ENCODE measurements at regions not wholly inside any gene's neighbourhood (a gene's known extent, or its start where the extent isn't known, plus 50 kb on each side); places are given as distances from the start of the nearest gene placed in this dataset.

DNA sequence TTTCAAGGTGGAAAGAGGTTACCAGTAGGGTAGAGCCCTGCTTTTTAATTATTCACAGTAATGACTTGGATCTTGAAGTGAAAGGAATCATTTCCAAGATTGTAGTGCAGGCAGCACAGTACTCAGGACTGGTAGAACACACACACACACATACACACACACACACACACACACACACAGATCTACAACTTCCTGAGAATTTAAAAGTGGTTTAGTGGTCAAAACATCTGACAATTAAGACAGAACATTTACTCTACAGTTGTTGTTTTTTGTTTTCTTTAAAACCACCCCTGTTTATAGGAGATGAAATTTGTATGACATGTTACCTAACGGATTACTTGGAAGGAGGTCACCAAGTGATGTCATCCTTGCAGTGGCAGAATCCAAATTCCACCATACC lies 146.7 kb upstream of the VRK2 start:
- no peak for DNase-seq (ENCODE audit: low read depth in 1 of 2, low spot score in 1 of 2)

DNA sequence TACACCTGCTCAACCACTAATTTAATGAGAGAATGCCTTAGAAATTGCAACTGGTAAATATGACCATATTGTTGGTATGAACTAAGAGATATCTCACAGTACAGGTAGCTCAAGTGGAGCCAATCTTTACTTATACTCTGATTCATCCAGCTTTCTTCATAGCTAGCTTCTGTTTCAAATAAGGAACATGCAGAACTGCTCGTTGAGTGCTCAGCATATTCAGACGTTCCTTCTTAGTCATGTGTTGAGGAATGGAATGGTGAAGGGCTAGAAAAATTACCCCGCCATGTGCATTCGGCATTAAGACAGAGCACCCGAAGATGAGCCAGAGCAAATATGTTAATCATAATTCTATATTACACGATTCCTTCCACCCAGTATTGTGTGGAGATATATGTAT lies 144.0 kb upstream of the VRK2 start:
- DNase-seq (ENCODE audit: low read depth in 1 of 2, low spot score in 1 of 2): no peak

DNA sequence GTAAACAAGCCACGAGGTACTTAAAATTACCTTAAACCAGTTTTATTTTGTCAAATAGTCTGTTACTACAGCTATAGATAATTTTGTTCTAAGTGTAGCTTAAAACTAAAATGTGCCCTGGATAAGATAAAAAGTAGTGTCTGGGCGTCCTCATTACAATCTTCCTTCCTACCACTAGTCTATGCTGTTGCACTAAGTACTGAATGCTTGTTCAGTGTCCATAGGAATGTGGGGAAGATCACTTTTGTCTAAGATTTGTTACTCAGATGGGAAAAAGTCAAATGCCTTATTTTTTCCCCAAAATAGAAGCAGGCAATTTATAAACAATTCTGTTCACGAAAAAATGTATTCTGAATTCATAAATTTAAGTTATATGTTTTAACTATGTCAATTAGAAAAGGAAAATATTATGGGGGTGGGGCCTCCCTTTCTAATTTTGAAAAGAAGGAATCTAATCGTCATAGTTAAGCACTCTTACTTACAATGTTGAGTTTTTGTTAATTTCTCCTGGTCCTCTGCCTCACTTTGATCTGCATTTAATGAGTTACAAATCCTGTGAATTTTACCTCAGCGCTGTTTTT lies 140.4 kb upstream of the VRK2 start:
- DNase-seq (ENCODE audit: low read depth in 1 of 2, low spot score in 1 of 2): no peak

DNA sequence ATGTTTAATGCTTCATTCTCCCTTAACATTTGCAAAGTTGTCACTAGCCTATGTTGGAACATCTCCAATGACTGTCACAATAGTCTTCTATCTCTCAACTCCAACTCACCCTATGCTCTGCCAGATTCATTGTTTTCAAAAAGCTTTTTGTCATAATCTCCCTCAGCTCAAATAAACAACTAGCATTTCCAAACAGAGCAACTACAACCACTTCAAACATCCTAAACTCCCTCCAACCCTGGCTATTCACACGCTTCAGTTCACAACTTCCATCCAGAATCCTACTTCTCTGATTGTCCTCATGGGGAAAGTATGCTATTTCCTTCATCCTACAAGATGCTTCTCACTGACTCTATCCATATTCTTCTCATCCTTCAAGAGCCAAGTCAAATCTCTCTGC lies 139.2 kb upstream of the VRK2 start:
- DNase-seq (ENCODE audit: low read depth in 1 of 2, low spot score in 1 of 2): no peak

DNA sequence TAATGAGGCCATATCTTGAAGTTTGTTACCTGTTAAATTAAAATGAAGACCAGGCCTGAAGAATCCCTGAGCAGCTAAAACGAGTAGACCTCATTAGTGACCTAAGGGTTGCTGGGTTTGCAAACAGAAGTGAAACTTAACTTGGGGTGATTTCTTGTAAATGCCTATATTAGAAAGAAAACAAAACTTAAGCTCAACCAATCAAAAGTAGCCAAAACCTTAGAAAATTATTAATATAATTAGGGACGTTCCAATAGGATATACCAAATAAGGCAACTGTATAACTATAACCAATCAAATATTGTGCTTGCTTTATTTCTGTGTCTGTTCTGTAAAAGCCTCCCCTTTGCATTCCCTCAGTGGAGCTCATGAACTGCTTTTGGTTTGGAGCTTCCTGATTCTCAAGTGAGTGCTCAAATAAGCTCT lies 137.9 kb upstream of the VRK2 start:
- DNase-seq (ENCODE audit: low read depth in 1 of 2, low spot score in 1 of 2): no peak

DNA sequence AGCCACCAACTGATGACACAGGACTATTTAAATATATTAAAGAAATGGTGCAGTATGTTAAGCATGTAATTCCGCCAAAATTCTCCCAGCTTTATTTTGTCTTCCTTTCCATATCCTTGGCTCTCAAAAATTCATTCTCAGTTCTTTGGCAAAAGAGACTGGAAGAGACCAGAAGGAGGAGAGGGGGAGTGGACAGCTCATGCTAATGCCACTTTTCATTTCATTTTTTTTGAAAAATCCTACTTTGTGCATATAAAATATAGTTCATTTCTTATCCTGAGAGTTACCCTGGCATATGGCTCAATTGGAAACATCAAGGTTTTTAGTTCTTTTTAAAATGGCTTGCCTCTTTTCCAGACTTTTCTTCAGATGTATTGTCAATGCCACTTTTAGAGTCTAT lies 128.5 kb upstream of the VRK2 start:
- DNase-seq (ENCODE audit: low read depth in 1 of 2, low spot score in 1 of 2): no peak

DNA sequence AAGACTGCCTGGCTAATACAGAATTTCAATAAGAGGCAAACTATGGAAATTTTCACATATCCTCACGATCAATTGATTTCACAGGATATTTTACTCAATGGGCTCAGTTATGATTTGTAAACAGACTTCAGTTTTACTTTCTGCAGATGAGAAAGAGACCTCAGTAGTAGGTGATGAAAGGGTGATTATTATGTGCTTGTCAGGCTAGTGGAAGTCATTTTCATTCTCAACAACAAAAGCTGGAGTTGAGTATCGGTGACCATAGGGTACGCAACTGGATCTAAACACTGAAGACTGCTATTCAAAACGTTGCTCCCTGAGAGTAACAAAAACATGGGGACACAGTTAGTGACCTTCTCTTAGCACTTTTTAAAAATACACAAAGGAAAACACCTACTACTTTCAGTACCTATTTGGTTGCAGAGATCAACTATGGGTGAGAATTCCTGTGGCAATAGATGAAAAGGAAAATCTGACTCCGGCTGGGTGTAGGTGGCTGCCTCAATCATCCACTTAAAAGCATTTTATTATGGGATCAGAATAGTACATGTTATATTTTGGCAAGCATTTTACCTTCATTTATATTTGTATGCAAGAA lies 126.2 kb upstream of the VRK2 start:
- no peak for DNase-seq (ENCODE audit: low read depth in 1 of 2, low spot score in 1 of 2)

DNA sequence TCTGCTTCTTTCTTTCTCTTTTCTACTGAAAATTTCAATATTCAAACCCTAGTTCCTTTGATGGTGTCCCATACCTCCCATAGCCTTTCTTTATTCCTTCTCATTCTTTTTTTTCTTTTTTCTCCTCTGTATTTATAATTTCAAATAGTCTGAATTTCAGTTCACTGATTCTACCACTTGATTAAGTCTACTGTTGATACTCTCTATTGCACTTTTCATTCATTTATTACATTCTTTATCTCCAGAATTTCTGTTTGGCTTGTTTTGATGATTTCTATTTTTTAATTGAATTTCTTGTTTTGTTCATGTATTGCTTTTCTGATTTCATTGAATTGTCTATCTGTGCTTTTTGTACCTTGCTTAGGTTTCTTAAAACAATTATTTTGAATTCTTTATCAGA lies 111.9 kb upstream of the VRK2 start:
- no peak for DNase-seq (ENCODE audit: low read depth in 1 of 2, low spot score in 1 of 2)

DNA sequence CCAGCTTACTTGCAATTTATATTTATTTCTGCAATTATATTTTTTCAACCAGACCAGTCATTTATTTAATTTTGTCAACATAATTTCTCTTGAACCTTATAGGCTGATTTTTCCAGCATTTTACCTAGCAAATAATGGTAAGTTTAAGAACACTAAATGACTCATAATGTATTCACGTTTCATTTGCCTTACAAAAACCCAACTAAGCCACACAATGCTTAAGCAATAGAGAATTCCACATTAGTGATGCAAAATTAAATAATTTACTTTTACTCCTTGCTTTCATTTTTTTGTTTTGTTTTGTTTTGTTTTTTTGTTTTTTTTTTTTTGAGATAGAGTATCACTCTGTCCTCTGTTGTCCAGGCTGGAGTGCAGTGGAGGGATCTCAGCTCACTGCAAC lies 110.4 kb upstream of the VRK2 start:
- DNase-seq (ENCODE audit: low read depth in 1 of 2, low spot score in 1 of 2): no peak

DNA sequence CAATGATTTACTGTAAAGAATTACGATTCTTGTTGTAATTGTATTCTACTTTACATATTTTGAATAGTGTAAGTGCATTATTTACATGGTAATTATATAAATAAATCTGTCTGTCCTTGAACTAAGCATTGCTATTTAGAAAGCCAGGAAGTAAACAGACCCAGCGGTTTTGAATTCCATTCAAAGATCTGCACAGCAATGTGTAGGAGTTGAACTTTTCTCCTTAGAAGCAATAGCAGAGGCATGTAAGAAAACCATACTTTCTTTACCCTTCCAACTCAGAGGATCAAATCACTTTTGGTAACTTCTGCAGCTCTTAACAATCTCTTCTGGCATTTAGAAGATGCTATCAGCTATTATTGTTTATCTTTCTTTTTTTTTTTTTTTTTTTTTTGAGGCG lies 109.2 kb upstream of the VRK2 start:
- no peak for DNase-seq (ENCODE audit: low read depth in 1 of 2, low spot score in 1 of 2)

DNA sequence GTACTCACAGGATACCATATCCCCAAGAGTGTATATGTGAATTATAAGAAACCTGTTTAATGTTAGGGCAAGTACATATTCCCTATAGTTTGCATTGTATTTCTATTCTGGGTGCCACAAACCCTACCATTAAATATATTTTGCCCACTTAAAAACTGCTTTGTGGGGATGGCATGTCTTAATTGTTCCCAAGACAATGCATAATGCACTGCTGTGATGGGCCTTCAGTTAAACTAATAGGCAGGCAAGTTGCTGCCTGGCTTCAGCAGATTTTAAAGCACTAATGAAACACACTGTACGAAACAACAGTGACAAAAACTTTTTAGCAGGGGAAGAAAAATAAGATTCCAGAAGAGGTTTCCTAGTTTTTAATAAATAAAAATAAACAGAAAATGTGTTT lies 104.8 kb upstream of the VRK2 start:
- no peak for DNase-seq (ENCODE audit: low read depth in 1 of 2, low spot score in 1 of 2)

DNA sequence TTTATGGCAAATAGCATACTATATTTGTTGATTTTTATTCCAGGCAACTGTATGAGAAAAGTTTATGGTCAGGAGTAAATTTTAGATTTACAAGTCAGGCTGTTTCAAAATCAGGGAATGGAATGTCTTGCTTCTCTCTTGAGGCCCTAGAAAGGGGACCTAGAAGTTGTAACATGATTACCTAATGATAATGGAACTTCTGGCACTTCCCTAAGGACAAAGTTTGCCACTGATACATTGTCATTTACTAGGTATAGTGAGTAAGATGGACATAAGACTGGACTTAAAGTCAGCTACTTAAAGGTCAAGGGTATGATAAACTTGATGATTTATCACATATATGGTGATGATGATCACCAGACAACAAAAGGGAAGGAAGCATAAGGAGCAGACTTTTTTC lies 103.3 kb upstream of the VRK2 start:
- no peak for DNase-seq (ENCODE audit: low read depth in 1 of 2, low spot score in 1 of 2)

DNA sequence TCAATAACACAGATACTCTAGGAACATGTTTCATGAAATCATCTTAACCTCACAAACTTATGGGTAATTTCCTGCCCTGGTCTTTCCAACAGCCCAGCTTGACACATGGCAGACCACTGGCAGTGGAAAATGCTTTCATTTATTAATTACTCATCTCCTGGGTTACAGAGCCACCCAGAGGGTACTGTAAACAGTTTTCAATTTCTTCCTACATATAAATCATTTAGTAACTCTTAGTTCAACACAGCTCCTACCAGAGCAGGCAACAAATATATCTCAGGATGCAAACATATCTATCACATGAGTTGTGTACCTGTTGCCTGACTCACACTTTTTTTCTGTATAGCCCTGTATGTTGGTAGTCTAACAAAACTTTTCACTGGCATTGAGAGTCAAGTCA lies 99.2 kb upstream of the VRK2 start:
- no peak for DNase-seq (ENCODE audit: low read depth in 1 of 2, low spot score in 1 of 2)

DNA sequence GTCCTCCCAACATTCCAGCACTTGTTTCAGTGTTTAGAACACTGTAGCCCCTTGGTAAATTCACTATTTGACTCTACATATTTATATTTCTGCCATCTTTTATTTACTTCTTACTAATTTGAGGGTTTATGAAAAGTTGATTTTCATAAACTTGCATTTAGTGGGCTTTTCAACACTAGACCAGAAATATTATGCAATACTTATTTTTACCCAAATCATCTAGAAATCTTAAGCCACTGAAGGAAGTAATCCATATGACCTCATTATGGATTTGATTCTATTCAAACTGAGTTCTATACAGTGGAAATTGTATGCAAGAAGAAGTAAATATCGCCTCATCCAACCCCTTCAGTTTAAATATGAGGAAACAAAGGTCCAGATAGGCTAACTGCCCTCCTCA lies 92.6 kb upstream of the VRK2 start:
- DNase-seq (ENCODE audit: low read depth in 1 of 2, low spot score in 1 of 2): no peak

DNA sequence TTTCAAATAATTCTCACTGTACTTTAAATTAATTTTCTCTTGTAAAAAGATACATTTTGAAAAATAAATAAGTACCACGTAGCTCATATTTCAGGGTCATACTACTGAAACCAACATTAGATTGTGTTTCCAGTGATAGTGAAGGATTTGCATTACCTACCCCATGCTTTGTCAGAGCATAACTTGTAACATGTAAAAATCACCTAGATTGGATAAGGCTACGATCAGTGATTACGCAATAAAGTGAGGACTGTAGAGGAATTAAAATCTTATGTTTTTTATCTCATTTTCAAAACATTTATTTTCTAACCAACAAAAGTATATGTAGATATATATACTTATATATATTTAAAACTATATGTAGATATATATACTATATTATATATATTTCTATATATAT lies 89.4 kb upstream of the VRK2 start:
- DNase-seq (ENCODE audit: low read depth in 1 of 2, low spot score in 1 of 2): no peak

DNA sequence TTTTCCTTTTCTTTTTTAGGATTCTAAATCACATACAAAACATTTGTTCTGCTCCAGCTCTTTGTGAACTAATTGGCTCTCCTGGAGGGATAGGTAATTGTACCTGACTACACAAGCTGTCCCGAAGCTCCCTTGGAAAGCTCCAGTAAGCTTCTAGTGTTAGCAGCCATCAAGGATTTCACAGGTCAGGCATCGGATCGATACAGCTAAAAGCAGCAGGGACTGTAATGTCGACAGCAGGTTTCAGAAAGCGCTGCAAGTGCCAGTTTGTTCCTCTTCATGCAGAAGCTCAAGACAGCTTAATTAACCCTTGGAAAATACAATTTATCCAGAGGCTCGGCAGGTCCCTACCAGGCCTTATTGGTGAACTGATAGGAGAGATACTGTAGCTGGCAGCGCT lies 87.2 kb upstream of the VRK2 start:
- no peak for DNase-seq (ENCODE audit: low read depth in 1 of 2, low spot score in 1 of 2)

DNA sequence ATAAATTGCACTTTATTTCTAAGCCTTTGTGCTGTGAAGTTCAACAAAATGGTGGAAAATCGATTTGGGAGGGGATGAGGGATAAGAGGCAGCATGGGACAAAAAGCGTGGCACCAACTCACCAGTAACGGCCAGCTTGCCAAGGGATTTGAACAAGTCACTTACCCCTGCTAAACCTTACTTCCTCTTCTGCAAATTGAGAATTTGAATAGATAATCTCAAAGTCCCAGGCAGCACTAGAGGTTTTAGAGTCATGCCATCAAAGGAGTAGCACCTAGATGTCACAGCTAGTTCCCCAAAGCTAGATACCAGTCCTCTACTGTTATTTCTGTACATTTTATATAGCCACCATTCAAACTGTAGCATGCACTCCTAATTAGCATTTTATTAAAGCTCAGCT lies 83.7 kb upstream of the VRK2 start:
- DNase-seq (ENCODE audit: low read depth in 1 of 2, low spot score in 1 of 2): no peak

DNA sequence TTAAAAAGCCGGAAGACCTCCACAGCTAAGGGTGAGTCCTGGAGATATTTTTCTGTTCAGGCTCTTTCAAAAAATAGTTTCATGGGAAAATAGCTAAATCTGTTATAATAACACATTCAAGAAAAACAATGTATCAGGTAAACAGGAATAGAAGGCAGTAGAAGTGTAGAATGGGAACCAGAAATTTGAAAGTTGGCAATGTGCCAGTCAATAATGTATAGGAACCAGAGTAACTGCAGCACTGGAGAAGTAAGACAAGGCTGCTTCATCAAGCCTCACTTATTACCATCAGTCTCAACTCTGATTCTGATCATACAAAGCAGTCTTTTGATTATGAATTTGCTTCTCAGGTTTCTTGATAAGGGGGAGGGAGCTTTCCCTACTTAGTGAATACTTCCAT lies 81.4 kb upstream of the VRK2 start:
- DNase-seq (ENCODE audit: low read depth in 1 of 2, low spot score in 1 of 2): no peak

DNA sequence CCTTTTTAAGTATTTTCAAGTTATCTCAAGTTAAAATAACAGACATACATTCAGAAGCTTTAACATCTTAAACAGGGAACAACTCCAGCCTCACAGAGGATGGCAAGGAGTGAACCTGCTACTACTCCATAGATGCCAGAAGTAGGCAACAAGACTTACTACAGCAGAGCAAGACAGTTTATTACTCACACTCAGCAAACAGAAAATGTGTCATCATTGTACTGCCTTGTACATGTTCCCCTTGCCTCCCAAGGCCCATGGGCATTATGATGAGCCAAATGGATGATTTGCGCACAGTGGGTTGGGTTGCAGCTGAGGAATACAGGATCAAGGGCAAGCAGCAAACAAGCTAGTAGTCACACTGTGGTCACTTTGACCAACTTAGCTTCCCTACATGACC lies 80.6 kb upstream of the VRK2 start:
- DNase-seq (ENCODE audit: low read depth in 1 of 2, low spot score in 1 of 2): no peak

DNA sequence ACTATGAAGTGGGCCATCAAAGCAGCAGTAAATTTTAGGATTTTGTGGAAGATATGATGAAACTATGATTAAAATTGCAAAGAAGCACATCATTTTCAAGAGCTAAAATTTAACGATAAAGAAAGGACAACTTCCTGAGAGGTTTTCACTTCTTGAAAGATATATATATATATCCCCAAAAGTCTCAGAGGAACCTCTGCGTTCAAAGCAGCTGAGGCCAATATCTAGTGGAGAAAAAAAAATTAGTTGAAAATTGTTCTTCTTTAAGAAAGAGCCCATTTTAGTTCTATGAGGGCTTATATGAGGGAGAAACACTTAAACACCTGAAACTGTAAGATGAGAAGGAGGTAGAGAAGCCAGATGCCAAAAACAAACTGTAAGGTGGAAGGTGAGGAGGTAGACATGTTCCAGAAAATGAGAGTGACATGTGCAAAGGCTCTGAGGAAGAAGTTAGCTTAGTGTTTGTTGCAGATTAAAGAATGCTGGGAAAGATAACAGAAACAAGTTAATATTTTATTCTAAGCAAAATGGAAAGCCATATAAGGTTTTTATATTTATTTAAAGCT lies 72.9 kb upstream of the VRK2 start:
- no peak for DNase-seq (ENCODE audit: low read depth in 1 of 2, low spot score in 1 of 2)

DNA sequence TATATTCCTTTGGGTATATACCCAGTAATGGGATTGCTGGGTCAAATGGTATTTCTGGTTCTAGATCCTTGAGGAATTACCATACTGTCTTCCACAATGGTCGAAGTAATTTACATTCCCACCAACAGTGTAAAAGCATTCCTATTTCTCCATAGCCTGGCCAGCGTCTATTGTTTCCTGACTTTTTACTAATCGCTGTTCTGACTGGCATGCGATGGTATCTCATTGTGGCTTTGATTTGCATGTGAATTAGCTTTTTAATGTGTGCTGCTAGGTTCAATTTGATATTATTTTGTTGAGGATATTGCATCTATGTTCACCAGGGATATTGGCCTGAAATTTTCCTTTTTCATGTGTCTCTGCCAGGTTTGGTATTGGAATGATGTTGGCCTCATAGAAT lies 67.4 kb upstream of the VRK2 start:
- DNase-seq (ENCODE audit: low read depth in 1 of 2, low spot score in 1 of 2): no peak

DNA sequence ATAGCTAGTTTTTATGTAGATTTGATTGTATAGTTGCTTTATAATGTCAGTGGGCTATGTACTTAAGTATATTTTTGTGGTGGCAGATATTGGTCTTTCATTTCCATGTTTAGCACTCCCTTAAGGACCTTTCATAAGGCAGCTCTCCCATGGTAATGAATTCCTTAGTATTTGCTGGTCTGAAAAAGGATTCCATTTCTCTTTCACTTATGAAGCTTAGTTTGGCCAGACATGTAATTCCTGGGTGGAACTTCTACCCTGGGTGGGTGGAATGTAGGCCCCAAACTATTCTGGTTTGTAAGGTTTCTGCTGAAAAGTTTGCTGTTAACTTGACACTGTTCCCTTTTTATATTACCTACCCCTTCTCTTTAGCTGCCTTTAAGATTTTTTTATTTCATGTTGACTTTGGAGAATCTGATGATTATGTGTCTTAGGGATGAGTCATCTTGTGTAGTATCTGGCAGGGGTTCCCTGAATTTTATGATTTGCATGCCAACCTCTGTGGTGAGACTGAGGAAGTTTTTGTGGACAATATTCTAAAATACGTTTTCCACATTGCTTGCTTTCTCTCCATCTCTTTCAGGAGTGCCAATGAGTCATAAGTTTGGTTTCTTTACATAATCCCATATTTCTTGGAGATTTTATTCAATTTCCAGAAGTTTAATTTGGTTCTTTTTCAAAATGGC lies 65.4 kb upstream of the VRK2 start:
- no peak for DNase-seq (ENCODE audit: low read depth in 1 of 2, low spot score in 1 of 2)

Measured in activated CD4-positive, alpha-beta T cell treated with anti-CD3 and anti-CD28 coated beads, Interleukin-2, amount 50 U/mL, for 24 hours (primary cell).